Tibial nerve (tissue), 4 donors: ENCODE measurements at regions not wholly inside any gene's neighbourhood (a gene's known extent, or its start where the extent isn't known, plus 50 kb on each side); places are given as distances from the start of the nearest gene placed in this dataset.

Experiments
- DNase-seq, 2 donors: peaks; one replicate each; pipeline ENCODE4 v3.0.0-alpha.2; 2019; ENCODE audit warnings: low spot score in 2 of 2
- H3K27ac ChIP-seq, 4 donors: fragments of 200-600 bp; sonication (generic) in 3 of 4; one replicate each; pipeline ENCODE4 v1.5.1; 2017 to 2019; ENCODE audit warnings: mild to moderate bottlenecking in 1 of 4
- H3K27me3 ChIP-seq, 2 donors: fragments of 200-600 bp; sonication (generic) in 1 of 2; one replicate each; pipeline versions ENCODE4 v1.5.1 to v1.6.0; 2017 to 2019
- H3K36me3 ChIP-seq, 3 donors: fragments of 200-600 bp; sonication (generic); one replicate each; pipeline ENCODE4 v1.5.1; 2018 to 2019
- H3K4me1 ChIP-seq, 4 donors: fragments of 200-600 bp; sonication (generic) in 3 of 4; one replicate each; pipeline ENCODE4 v1.5.1; 2017 to 2019
- H3K4me3 ChIP-seq, 4 donors: fragments of 200-600 bp; sonication (generic) in 3 of 4; one replicate each; pipeline ENCODE4 v1.5.1; 2017 to 2019; ENCODE audit warnings: mild to moderate bottlenecking in 1 of 4, moderate library complexity in 1 of 4
- H3K9me3 ChIP-seq, 4 donors: fragments of 200-600 bp; sonication (generic) in 3 of 4; one replicate each; pipeline ENCODE4 v1.5.1; 2017 to 2019
- EP300 ChIP-seq, 2 donors: sonication (generic); formaldehyde crosslinking; IDR thresholded peaks; one replicate each; pipeline ENCODE4 v1.6.1; 2017; ENCODE audit warnings: antibody characterized with exemption in 2 of 2, mild to moderate bottlenecking in 1 of 2
- POLR2A ChIP-seq, 2 donors: fragments of 450-650 bp; IDR thresholded peaks; one replicate each; pipeline ENCODE4 v1.6.1; 2017; ENCODE audit warnings: antibody characterized with exemption in 2 of 2, mild to moderate bottlenecking in 2 of 2, moderate library complexity in 2 of 2
- WGBS, 2 donors: methylation state at CpG; one replicate each; pipeline ENCODE4 v1.1.5; 2018; 5-methylcytosine and 5-hydroxymethylcytosine counted together
- TF ChIP-seq, protein P1 (sequence below), 5 experiments: fragments of 200-600 bp in 3 of 5; fragments of 450-650 bp in 2 of 5; sonication (generic) in 3 of 5; IDR thresholded peaks; one replicate each; pipeline ENCODE4 v1.5.1; 2016 to 2019; ENCODE audit warnings: antibody characterized with exemption in 5 of 5, mild to moderate bottlenecking in 3 of 5, moderate library complexity in 2 of 5

GRCh38 chr3:117135207-117135606 is 425.6 kb downstream of the TUSC7 start:
- TF ChIP-seq POLR2A (IDR thresholded peaks at IDR 0.05) (no peak), EP300 (IDR thresholded peaks at IDR 0.05) (no peak)
- TF ChIP-seq, protein P1, sequence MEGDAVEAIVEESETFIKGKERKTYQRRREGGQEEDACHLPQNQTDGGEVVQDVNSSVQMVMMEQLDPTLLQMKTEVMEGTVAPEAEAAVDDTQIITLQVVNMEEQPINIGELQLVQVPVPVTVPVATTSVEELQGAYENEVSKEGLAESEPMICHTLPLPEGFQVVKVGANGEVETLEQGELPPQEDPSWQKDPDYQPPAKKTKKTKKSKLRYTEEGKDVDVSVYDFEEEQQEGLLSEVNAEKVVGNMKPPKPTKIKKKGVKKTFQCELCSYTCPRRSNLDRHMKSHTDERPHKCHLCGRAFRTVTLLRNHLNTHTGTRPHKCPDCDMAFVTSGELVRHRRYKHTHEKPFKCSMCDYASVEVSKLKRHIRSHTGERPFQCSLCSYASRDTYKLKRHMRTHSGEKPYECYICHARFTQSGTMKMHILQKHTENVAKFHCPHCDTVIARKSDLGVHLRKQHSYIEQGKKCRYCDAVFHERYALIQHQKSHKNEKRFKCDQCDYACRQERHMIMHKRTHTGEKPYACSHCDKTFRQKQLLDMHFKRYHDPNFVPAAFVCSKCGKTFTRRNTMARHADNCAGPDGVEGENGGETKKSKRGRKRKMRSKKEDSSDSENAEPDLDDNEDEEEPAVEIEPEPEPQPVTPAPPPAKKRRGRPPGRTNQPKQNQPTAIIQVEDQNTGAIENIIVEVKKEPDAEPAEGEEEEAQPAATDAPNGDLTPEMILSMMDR (IDR thresholded peaks at IDR 0.05): no peak
- DNase-seq: no peak
- Histone ChIP-seq H3K9me3 (no peaks in the 10 kb centered on the region), H3K36me3 (no peaks in the 10 kb centered on the region), H3K4me3 (no peak overlapping the region), H3K27me3 (no peaks in the 10 kb centered on the region), H3K27ac (no peak overlapping the region), H3K4me1 (peaks cover 0 to 26% (median 0%) of the 10 kb centered on the region in 4 donors)

GRCh38 chr3:117136003-117136402 is 426.4 kb downstream of the TUSC7 start:
- H3K9me3 ChIP-seq: no peaks in the 10 kb centered on the region
- 89 to 92% methylated on average over 1 of the region's 1 CpG for WGBS, 2 donors
- TF ChIP-seq POLR2A (IDR thresholded peaks at IDR 0.05) (no peak), EP300 (IDR thresholded peaks at IDR 0.05) (no peak)
- TF ChIP-seq, protein P1 (IDR thresholded peaks at IDR 0.05): no peak
- peaks cover 0 to 18% (median 0%) of the 10 kb centered on the region in 4 donors for H3K4me1 ChIP-seq
- no peaks in the 10 kb centered on the region for H3K36me3 ChIP-seq
- H3K4me3 ChIP-seq: no peak overlapping the region
- no peak for DNase-seq
- no peak overlapping the region for H3K27ac ChIP-seq
- H3K27me3 ChIP-seq: no peaks in the 10 kb centered on the region

DNA sequence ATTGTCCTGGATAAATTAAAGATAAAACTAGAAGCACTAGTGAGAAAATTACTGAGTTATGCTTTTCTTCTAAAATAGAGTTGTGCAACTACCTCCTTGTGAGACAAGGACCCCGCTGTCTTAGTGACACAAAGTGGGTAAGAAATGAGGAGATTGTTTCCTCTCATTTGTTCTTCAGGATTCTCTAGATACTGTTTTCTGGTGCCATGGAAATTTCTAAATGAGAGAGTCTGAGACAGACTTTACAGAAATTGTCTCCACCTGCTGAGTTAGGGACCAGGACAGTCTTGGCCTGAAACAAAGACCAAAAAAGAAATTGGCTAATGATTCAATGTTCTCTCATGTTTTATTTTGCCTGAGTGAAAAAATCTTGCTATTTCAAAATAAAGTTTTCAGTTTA is 427.5 kb downstream of the TUSC7 start:
- Histone ChIP-seq H3K27ac (peak overlapping the region in 1 of 4 donors; percentile 41), H3K4me1 (peaks cover 0 to 11% (median 0%) of the 10 kb centered on the region in 4 donors), H3K4me3 (no peak overlapping the region), H3K36me3 (no peaks in the 10 kb centered on the region), H3K9me3 (no peaks in the 10 kb centered on the region), H3K27me3 (no peaks in the 10 kb centered on the region)
- WGBS, 2 donors: 78 to 79% methylated on average over 1 of the region's 1 CpG
- TF ChIP-seq POLR2A (IDR thresholded peaks at IDR 0.05) (no peak), EP300 (IDR thresholded peaks at IDR 0.05) (no peak)
- TF ChIP-seq, protein P1 (IDR thresholded peaks at IDR 0.05): no peak
- no peak for DNase-seq

DNA sequence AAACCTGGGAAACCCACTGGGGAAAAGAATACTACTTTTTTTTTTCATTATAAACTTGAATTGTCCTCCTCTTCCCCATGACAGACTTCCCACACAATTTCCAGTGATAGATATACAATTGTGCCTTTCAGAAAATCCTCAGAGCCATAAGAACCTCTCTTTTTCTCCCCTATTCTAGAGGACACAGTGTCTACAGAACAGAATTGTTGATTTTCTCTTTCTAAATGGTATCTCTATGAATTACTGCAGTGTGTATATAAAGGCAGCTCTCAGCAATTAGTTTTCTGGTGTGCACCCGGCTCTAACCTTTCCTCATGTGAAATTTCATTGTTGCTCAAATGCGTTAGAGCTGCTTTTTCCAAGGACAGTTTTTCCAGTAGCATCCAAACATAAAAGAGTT is 430.1 kb downstream of the TUSC7 start:
- no peaks in the 10 kb centered on the region for H3K36me3 ChIP-seq
- H3K27me3 ChIP-seq: no peaks in the 10 kb centered on the region
- 41 to 53% methylated on average over 2 of the region's 2 CpGs for WGBS, 2 donors
- no peak for TF ChIP-seq EP300 (IDR thresholded peaks at IDR 0.05)
- TF ChIP-seq, protein P1 (IDR thresholded peaks at IDR 0.05): no peak
- TF ChIP-seq POLR2A (IDR thresholded peaks at IDR 0.05): no peak
- H3K27ac ChIP-seq: peak overlapping the region in 3 of 4 donors; percentile 26 to 64 (median 28)
- H3K4me1 ChIP-seq: peaks cover 0 to 18% (median 0%) of the 10 kb centered on the region in 4 donors
- H3K4me3 ChIP-seq: no peak overlapping the region
- no peak for DNase-seq
- no peaks in the 10 kb centered on the region for H3K9me3 ChIP-seq

DNA sequence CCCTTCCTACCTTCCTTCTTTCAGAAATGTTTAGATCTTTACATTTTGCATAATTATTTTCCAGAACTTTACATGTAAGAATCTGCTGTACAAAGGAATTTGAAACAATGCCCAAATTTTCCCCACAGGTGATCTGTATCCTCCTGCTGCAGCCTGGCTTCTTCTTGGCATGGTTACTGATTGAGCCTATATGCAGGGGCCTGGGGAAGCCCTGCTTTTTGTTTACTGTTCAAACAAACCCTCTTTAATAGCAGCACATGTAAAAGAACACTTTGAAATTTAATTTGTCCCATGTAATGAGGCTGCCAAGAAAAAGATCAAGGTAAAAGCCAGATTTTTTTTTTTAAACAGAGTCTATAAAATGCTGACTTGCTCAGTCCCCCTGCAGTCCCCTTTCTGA is 432.2 kb downstream of the TUSC7 start:
- TF ChIP-seq POLR2A (IDR thresholded peaks at IDR 0.05) (no peak), EP300 (IDR thresholded peaks at IDR 0.05) (no peak)
- TF ChIP-seq, protein P1 (IDR thresholded peaks at IDR 0.05): no peak
- Histone ChIP-seq H3K27ac (peak overlapping the region in 1 of 4 donors; percentile 17), H3K4me1 (peaks cover 0 to 23% (median 0%) of the 10 kb centered on the region in 4 donors), H3K36me3 (no peaks in the 10 kb centered on the region), H3K27me3 (no peaks in the 10 kb centered on the region), H3K4me3 (no peak overlapping the region), H3K9me3 (no peaks in the 10 kb centered on the region)
- no peak for DNase-seq
